ENCODE measurements at regions not wholly inside any gene's neighbourhood (a gene's known extent, or its start where the extent isn't known, plus 50 kb on each side); places are given as distances from the start of the nearest gene placed in this dataset.

GRCh38 chr3:40913192-40913591, 286.1 kb upstream of the CTNNB1 start:
- DNase-seq (ENCODE audit: low spot score), result no peak
- TF ChIP-seq CTCF (IDR thresholded peaks at IDR 0.05; ENCODE audit: extremely low read depth, missing control alignments), result no peak

- no peak for DNase-seq (ENCODE audit: low spot score)
- TF ChIP-seq CTCF (IDR thresholded peaks at IDR 0.05; ENCODE audit: extremely low read depth, missing control alignments), result no peak
Observed at GRCh38 chr3:40913641-40914040, 285.7 kb upstream of the CTNNB1 start.

- no peak for TF ChIP-seq CTCF (IDR thresholded peaks at IDR 0.05; ENCODE audit: extremely low read depth, missing control alignments)
- DNase-seq (ENCODE audit: low spot score), result no peak
Observed at GRCh38 chr3:40914475-40914874, 284.8 kb upstream of the CTNNB1 start.

GRCh38 chr3:40915346-40915865, 283.9 kb upstream of the CTNNB1 start:
- no peak for TF ChIP-seq CTCF (IDR thresholded peaks at IDR 0.05; ENCODE audit: extremely low read depth, missing control alignments)
- no peak for DNase-seq (ENCODE audit: low spot score)

- TF ChIP-seq CTCF (IDR thresholded peaks at IDR 0.05; ENCODE audit: extremely low read depth, missing control alignments), result no peak
- DNase-seq (ENCODE audit: low spot score), result no peak
Observed at GRCh38 chr3:40920041-40920440, 279.3 kb upstream of the CTNNB1 start.

- no peak for TF ChIP-seq CTCF (IDR thresholded peaks at IDR 0.05; ENCODE audit: extremely low read depth, missing control alignments)
- no peak for DNase-seq (ENCODE audit: low spot score)
Observed at GRCh38 chr3:40921251-40921650, 278.1 kb upstream of the CTNNB1 start.

- no peak for TF ChIP-seq CTCF (IDR thresholded peaks at IDR 0.05; ENCODE audit: extremely low read depth, missing control alignments)
- DNase-seq (ENCODE audit: low spot score), result no peak
Observed at GRCh38 chr3:40923143-40923542, 276.2 kb upstream of the CTNNB1 start.
